Activated CD8-positive, alpha-beta memory T cell treated with anti-CD3 and anti-CD28 coated beads, Interleukin-2, amount 50 U/mL, for 48 hours (primary cell): ENCODE measurements at regions not wholly inside any gene's neighbourhood (a gene's known extent, or its start where the extent isn't known, plus 50 kb on each side); places are given as distances from the start of the nearest gene placed in this dataset.
A peak's percentile ranks its signal among the peaks of the same experiment; 100 is the strongest.

Source experiments
- DNase-seq: peaks from one replicate; pipeline ENCODE4 v3.0.0-alpha.2; 2020

DNA sequence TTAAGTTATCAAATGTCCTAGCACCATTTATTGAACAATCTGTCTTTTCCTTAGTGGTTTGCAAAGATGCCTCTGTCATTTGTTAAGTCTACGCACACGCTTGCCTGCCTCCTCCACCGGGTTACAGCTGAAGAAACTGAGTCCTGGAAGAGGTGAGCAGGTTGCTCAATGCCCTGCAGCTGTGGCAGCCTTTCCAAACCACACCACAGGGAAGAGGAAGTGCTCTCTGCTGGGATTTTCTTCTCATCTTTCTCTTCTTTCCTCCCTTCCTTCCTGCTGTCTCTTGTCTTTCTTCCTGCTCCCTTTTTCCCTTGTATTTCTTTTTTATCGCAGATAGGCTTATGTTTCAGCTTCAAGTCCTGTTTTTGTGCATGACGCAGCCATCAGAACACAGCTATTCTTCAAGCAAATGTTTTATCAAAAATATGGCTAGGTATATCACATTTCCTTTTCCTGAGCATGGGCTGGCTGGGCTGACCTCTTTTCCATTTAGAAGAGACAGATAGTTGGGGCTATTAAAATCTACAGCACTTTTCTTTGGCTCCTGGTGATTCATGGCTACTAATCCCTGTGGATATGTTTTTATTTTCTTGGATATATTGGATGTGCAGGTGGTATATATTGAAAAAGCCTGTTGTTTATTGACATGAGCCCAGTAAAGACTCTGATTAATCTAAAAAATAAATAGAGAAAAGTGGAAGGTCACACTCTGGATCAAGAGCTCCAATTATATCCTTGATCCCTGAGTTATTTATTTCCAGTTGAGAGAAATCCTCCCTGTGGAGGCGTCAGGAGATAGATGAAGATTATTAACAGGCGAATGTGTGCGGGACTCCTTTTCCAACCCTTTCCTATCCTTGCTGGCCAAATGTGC, 214.6 kb downstream of the TSN start:
- no peak for DNase-seq

DNA sequence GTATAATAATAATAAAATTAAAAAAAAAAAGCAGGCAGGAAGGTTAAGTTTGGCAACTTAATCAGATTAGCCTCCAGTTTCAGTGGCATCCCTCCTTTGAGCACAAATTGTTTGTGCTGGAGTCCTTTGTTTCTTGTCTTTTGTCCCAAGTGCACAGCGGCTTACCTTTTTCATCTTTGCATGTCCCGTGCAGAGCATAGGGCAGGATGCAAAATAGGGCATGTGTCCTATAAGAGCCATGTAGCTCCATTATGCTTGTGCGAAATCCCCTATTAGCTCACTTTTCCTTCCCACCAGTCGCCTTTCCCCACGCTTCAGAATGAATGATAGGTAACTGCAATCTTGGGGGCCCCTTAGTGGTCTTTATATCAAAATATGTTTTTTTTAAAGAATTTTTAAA, 216.8 kb downstream of the TSN start:
- no peak for DNase-seq

DNA sequence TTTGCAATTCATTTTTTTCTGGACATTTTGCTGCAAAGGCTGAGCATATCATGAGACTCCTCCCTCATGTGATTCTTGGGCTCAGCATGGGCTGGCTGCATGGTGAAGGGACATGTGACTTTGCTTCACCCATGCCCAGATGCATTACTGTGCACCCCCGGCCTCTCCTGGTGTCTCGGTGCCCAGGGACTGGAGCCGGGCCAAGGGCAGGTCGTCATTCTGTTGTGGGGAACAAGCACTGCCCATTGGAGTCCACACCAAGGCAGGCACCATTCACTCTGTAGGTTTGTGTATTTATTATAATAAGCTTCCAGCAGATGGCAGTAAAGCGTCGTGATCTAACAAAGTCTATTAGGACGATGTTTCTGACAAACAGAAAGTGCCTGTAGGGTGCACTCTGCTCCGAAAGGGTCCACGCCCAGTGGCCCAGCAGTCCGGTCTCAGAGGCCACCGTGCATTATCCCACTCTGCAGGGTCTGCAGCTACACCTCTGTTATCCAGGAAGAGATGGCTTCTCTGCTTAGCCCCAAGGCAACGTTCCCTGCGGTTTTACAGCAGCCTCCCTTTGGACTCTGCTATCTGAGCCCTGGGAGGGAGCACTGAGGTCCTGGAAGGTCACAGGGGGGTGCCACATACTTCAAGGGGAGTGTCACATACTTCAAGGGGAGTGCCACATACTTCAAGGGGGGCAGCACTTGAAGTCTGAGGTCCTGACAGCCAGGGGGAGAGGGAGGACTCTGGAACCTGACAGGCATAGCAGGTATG, 219.6 kb downstream of the TSN start:
- DNase-seq, result peak; percentile 61

DNA sequence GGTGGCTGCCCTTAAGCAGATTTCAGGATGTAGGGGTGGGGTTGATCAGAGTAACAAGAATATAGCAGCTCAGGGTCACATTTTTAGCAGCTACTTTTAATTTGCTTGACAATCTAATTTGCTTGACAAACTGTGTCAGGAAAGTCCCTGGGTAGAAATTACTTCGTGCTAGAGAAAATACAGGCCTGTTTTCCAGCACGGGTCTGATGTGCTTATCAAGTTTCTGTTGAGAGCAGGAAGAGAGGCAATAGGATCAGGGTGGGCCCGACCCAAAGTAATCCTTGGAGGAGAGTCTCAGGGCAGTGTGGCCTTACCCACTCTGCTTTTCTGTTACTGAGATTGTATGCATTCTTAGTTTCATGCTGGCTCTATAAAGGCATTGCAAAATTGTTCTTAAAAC, 221.5 kb downstream of the TSN start:
- DNase-seq, result no peak

DNA sequence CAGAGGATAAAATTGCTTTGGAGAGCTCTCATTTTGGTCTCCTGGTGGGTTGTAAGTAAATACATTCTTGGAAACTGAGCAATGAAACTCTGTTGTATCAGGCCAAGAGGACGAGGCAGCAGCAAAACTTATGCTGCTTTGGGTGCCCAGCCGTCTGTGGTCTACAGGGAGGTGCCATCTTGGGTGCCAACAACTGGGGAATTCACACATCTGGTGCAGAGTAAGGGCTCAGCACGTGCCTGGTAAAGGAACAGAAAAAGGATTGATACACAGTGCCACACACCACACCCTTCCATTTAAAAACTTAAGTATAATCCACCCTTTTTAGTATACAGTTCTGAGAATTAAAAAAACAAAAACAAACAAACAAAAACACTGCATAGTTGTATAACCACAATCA, 221.9 kb downstream of the TSN start:
- no peak for DNase-seq

DNA sequence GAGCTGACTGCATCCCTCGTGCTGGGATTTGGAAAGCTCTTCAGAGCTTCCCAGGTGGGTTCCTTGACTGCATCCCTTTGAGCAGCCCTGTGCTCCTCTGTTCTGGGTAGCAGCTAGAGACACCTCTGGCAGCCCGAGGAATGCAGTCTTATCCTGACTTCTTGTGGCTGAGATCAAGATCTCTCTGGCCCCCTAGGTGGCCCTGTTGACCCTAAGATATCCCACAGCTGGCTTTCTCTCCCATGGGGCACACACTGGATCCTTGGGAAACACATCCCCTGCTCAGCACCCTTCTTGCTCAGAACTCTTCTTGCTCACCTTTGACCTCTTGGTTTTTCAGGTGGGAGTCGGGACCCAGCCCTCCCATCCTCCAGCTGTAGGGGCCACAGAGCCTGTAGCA, 237.2 kb downstream of the TSN start:
- no peak for DNase-seq

DNA sequence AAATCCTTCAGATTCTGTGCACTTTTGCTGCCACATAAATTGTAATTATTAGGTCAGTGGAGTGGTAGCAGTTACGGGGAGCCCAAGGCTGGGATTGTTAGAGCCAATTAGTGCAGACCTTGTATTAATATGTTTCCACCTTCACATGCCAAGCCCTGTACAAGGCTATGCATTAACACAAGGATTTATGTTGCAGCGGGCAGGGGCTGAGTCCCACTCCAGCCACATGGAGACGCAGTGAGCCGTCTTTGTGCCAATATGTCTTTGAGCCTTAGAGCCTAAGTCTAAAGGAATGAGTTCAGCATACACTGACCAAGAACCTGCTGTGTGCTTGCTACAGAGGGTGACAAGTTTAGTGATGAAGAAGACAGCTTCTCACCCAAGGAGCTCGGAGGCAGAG, 238.2 kb downstream of the TSN start:
- no peak for DNase-seq

DNA sequence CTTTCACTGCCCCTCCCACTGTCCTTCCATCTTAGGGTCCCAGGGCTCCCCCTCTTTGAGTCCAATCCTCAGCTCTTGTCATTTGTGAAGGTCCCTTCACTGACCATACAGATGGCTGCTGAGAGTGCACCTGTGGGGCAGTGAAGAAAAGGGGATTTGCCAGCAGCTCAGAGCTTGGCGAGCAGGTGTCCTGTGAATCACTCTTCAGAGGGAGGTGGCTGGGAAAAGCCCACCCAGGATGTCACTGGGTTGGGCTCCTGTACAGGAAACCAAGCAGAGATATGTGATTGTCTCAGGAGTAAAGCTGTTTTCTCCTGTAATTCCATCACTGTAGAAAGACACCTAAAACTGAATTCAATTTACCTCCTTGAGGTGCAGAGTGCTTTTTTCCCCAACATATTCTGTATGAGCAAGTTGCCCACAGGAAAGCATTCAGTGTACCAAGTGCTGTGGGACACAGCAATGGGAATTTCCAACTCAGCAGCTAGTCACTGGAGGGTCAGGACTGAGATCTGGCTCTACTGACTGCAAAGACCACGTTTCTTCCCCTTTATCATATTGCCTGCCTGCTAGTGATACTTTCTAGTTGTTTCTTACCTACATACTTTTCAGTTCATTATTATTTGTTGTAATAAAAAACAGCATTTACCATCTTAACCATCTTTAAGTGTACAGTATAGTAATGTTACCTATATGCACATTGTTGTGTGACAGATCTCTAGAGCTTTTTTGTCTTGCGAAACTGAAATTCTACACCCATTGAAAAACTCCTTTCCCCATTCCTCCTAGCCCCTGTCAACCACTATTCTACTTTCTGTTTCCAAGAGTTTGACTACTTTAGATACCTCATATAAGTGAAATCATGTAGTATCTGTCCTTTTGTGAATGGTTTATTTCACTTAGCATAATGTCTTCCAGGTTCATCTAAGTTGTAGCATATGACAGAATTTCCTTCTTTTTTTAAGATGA, 239.1 kb downstream of the TSN start:
- no peak for DNase-seq

DNA sequence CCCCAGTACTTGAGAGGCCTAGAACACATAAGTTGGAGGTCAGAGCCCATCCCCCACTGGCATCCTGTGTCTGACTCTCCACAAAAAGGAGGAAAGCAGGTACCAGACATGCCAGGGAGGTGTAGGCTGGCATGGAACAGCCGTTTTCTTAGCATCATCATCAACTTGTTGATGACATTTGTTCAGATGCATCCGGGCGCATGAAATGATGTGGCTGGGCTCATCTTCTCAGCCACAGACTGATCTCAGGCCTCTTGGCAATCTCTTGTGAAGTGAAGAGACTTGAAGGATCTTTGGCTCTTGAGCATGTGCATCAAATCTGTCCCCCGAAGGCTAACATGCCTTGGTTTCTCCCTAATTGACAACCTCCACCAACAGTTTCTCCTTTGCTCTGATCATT, 243.3 kb downstream of the TSN start:
- no peak for DNase-seq

DNA sequence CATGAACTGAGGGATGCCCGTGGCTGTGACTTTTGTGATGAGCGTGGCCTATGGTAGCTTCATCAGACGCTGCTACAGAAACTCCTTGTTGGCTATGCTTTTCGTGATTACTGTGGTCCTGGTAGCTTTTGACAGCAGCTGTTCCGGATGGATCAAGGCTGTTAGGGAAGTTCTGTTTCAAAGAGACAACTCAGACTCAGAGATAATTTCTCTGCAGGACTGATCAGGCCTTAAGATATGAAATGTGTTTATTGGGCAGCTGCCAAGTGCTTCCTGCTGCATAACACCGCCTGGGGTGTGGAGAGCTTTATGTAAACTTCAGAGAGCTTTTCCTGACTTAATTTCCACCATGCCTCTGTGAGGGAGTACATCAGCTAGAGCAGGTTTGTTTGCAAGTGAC, 243.8 kb downstream of the TSN start:
- no peak for DNase-seq

DNA sequence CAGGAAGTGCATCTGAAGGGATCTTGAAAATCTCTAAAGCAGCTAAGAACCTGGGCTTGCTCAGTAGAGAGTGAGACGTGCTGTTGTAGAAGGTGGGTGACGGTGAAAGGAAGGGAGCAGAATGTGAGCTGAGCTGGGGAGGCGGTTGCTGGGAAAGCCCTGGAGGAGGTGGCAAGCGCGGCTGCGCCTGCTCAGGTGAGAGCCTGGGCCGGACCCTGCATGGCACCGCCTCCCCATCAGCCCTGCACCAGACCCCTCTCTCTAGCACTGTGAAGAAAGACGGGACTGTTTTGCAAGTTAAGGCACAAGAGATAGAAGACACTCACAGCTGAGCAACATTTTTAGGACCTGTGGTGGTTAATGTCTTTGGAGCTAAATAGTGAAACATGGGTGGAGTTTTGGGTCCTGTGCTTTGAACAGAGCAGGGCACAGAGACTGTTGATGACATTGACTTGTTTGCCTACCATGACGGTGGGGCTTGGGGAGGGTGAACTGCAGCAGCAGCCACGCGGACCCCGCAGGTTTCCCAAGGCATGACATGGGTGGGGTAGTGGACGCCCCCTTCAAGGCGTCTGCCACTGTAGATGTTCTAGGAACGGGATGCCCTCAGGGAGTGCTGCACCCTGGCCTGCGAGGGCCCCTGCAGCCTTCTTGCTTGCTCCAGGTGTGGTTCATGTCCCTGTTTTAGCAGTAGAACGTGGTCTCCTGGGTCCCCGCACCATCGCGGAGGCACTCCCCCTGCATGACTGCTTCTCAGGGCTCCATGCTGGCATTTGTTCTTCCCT, 245.3 kb downstream of the TSN start:
- no peak for DNase-seq

DNA sequence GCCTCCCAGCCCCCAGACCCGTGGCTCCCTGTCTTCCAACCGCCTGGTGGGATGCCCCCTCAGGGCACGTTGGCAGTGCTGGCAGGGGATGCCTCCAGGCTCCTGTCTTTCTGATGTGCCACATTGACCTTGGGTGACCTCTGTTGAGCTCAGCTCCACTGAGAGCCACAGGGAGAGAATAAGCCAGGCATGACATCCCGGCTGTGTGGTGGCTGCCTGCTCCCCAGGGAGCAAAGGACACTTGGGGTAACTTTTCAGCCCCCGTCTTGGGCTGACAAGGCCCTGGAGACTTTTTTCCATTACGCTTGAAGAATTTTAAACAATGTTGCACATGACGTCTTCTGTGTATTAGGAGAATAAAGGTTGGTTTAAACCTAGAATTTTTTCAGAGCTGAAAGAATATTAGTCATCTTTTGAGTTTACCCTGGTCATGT, 246.0 kb downstream of the TSN start:
- no peak for DNase-seq

DNA sequence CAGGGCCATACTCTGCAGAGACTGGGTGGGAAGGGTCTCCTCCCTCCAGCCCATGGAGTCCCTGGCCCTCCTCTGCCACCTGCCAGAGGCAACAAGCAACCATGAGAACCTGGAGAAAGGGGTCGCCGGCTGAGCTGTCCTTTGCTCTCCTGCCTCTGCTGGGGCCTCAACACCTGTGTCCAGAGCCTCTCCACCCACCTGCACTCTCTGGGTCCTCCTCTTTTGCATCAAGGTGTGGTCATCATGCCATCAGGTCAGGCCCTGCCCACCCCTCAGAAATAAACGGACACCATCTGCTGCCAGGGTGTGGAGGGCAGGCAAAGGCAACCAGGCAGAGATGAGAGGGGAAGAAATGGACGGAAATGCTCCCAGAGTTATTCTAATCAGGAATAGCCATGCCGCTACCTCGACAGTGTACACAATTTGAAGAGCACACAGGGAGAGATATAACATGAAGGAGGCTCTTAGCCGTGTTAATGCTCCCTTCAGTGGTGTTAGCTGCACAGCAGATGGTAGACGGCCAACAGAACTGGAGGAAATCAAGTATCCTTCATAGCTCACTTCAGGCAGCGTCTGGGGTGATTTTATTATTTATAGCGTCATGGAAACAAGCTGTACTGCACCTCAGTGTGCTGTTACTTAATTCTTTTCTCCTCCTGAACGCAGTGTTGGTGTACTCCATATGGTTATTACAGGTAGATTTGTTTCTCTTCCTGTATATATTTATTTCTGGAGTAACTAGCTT, 247.9 kb downstream of the TSN start:
- no peak for DNase-seq

DNA sequence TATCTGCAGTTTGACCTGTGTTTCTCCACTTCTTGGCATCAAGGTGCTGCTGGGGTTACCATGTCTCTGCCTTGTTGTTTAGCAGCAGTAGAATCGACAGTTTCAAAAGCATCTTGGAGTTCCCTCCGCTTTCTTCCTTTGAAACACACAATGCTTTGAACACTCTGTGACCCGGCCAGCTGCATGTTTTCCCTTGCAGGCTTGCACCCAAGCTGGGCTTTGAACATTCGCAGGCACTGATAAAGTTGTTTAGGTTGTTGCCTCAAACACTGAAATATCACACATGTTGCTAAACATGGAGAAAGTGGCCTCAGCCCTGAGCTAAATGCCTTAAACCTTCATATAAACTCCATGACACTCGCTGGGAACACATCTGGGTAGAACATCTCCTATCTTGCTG, 251.7 kb downstream of the TSN start:
- DNase-seq, result no peak

DNA sequence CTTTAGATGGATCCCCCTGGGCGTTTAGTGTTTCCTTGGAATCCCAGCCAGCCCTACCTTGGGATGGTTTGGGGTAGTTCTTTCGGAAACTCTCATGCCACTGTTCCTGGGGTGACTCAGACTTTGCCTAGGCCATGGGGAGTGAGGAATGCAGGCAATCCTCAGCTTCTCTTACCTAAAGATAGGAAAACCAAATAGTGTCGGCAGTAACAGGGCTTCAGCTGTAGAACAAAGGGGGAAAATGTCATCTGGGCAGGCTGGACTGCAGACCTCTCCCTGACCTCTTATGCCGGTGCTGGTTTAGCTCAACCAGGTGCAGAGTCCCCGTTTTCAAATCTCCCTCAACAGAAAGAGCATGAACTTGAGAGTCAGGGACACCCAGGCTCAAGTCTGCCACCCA, 252.1 kb downstream of the TSN start:
- DNase-seq, result no peak

DNA sequence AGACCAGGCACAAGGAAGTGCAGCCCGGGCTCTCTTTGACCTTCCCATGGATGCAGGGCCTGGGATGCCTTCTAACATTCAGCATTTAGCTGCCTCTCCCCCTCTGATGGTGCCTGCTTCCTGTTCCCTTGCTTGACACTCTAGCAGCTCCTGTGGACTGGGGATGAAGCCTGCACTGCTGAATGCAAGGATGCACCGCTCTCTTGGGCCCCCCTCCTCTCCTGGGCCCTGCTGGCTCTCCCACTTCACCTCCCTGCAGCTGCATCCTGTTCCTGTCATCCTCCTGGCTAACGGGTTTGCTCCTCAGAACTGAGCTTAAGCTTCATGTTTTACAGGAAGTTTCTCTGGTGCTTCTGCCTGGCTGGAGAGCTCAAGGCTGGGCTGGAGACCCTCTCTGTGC, 254.1 kb downstream of the TSN start:
- DNase-seq, result no peak

DNA sequence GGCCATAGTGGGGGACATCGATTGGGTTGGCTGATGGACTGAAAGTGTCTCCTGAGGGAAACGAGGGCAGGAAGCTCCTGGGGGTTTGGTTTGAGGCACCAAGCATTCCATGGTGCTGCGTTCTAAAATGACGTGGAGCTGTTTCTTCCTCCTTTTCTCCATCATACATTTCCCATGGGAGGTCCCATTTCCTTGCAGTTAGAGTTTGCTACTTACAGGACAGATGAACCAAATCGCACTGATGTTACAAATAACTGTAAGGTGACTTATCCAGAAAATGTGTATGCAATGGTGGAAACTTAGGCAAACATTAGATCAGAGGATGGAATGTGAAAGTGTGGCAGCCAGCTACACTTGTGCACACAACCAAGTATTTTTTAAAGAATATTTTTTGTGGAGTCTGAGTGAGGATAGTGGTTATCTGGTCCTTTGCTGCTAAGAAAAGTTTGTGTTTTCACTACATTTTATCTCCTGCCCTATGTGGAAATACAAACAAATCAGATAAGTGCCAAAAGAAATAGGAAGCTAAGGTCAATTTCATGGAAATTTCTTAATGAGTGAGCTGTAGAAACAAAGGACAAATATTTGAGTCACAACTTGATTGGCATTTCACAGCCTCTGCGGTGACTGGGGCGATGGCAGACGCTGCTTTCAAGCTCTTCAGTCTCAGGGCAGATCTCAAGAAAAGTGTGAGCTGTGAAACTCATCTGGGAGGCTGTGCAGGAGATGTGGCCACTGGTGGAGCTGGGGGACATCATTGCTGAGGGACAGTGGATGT, 256.2 kb downstream of the TSN start:
- DNase-seq, result no peak

DNA sequence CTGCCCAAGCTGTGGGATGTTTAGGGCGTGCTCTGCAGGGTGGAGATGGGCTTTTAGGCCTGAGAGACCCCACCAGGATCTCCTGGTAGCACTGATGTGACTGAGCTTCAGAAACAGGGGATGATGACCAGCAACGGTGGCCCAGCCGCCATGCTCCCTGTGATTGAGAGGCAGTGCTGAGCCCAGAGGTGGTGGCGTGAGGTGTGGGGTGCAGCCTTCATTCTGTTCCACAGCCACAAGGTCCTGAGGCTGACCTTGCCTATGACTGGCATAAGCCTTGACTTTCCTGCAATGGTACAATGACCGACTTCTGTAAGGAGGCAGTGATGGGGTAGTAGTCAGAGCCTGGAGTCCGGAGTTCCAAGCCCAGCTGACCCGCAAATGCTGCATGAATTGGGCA, 263.3 kb downstream of the TSN start:
- no peak for DNase-seq

DNA sequence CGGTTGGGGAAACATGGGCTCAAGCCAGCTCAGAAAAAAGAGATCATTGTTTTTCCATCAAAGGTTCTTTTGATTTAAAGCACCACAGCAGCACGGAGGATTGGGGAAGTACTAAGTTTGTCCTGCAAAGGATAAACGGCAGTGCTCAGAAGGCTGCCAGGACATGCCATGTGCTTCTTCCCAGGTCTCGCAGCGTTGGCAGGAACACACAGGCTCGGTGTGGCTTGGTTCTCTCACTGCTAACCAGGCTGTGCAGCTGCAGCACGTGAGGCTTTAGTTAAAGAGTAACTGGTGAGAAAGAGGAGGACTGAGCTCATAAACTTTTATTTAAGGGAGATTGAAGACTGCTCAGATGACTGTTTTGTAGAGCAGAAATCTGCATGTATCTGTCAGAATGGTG, 264.3 kb downstream of the TSN start:
- no peak for DNase-seq

DNA sequence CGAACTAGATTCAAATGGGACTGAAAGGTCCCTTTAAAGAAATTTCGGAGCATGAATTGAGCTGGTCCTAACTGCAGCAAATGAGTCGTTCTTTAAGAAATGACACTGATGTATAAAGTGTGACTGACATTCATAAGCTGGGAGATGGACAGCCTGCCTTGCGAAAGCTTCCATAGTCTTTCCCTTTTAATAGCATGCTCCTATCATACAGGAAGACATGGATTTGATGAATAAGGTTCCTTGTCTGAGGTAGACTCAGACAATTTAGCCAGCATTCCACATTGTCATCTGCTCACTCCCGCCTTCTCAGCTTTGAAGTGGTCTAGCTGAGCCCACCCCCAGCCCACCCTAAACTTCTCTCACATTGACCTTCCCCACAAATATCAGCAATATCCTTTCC, 264.9 kb downstream of the TSN start:
- DNase-seq, result no peak

DNA sequence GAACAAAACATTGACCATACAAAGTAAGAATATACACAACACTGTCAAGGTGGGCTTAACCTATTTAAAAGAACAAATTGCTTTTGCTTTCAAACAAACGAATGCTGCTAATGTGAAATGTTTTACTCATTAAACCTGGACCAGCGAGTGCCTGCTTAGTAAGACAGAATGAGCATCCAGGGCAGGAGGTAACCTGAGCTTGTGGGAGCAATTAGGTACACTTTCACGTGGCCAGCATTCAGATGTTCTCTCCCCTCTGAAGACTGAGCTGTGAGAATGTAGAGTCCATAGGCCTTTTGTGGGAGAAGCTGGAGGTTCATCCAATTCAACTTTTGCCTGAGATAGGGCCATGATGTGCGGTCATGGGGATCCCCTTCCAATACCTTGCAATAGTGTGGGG, 266.5 kb downstream of the TSN start:
- no peak for DNase-seq
